OCI-LY1 (cell line): ENCODE measurements at regions not wholly inside any gene's neighbourhood (a gene's known extent, or its start where the extent isn't known, plus 50 kb on each side); places are given as distances from the start of the nearest gene placed in this dataset.

Experiments
- EZH2 ChIP-seq: fragments of 200-600 bp; sonication (generic), shearing (Covaris generic); IDR thresholded peaks from 2 replicates; pipeline ENCODE4 v1.8.0; 2017; ENCODE audit warnings: borderline replicate concordance, mixed run types, mild to moderate bottlenecking, antibody characterized with exemption, low read length, moderate library complexity, mixed read lengths
- TF ChIP-seq, protein P1 (sequence below): fragments of 200-600 bp; sonication (generic), shearing (Covaris generic); IDR thresholded peaks from 2 replicates; pipeline ENCODE4 v1.5.1; 2017; ENCODE audit warnings: mild to moderate bottlenecking, antibody characterized with exemption, low read length, moderate library complexity, mixed read lengths

DNA sequence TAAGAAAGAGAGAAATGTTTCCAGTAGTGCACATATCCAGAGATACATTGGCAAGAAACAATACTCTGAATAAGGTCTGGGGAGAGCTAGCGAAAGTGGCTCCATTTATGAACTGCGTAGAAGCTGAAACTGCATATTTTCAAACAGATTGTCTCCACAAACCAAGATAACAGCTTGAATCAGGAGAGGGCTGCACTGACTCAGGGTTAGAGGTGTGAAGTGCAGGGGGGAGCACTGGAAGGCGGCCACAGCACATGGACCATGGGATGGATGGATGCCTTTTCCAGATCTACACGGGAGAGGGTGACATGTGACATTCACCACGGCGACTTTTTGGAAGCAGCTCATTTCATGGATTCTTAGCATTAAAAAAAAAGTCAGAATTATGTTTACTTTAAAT is 729.4 kb downstream of the RNF144A start:
- TF ChIP-seq EZH2 = no peak
- TF ChIP-seq, protein P1, sequence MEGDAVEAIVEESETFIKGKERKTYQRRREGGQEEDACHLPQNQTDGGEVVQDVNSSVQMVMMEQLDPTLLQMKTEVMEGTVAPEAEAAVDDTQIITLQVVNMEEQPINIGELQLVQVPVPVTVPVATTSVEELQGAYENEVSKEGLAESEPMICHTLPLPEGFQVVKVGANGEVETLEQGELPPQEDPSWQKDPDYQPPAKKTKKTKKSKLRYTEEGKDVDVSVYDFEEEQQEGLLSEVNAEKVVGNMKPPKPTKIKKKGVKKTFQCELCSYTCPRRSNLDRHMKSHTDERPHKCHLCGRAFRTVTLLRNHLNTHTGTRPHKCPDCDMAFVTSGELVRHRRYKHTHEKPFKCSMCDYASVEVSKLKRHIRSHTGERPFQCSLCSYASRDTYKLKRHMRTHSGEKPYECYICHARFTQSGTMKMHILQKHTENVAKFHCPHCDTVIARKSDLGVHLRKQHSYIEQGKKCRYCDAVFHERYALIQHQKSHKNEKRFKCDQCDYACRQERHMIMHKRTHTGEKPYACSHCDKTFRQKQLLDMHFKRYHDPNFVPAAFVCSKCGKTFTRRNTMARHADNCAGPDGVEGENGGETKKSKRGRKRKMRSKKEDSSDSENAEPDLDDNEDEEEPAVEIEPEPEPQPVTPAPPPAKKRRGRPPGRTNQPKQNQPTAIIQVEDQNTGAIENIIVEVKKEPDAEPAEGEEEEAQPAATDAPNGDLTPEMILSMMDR = no peak
